GM06990 (cell line): ENCODE measurements at regions not wholly inside any gene's neighbourhood (a gene's known extent, or its start where the extent isn't known, plus 50 kb on each side); places are given as distances from the start of the nearest gene placed in this dataset.

ENCODE experiments used
- DNase-seq: peaks from one replicate; pipeline ENCODE4 v3.0.0-alpha.2; 2011; ENCODE audit not compliant: insufficient read length; ENCODE audit errors: extremely low read depth
- H3K27me3 ChIP-seq: replicated peaks from 2 replicates; pipeline ENCODE4 v1.6.0; 2011; ENCODE audit warnings: low read length; ENCODE audit not compliant: control insufficient read depth, insufficient read depth
- H3K36me3 ChIP-seq: 2 replicates; pipeline ENCODE4 v1.5.1; 2011; ENCODE audit warnings: low read length; ENCODE audit not compliant: control insufficient read depth, insufficient read depth
- H3K4me3 ChIP-seq: replicated peaks from 2 replicates; pipeline ENCODE4 v1.5.1; 2011; ENCODE audit warnings: low read depth, mild to moderate bottlenecking, control low read depth, low read length
- TF ChIP-seq, protein P1 (sequence below): IDR thresholded peaks from 2 replicates; pipeline ENCODE4 v1.5.1; 2011; ENCODE audit warnings: low read length, control low read depth, mild to moderate bottlenecking, inconsistent platforms; ENCODE audit not compliant: insufficient read depth, poor library complexity, severe bottlenecking

DNA sequence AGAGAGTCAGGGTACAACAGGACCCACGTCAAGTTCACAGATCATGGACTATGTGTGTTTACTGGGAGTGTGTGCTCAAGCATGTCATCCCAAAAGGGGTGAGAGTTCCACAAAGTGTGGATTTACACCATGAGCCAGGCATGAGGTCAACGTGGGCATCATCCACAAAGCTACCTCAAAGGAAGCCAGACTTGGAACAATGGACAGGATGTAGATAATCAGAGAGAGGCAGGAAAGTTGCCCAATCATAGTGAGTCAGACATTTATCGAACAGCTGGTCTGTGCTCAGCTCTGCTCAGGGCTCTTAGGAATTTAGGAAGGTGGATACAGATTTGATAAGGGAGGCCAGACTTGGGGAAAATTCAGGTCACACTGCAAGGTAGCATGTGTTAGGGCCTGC, 317.2 kb upstream of the CDYL start:
- H3K27me3 ChIP-seq, result peaks cover 2% of the 10 kb centered on the region
- DNase-seq, result no peak
- no peak overlapping the region for H3K4me3 ChIP-seq
- TF ChIP-seq, protein P1, sequence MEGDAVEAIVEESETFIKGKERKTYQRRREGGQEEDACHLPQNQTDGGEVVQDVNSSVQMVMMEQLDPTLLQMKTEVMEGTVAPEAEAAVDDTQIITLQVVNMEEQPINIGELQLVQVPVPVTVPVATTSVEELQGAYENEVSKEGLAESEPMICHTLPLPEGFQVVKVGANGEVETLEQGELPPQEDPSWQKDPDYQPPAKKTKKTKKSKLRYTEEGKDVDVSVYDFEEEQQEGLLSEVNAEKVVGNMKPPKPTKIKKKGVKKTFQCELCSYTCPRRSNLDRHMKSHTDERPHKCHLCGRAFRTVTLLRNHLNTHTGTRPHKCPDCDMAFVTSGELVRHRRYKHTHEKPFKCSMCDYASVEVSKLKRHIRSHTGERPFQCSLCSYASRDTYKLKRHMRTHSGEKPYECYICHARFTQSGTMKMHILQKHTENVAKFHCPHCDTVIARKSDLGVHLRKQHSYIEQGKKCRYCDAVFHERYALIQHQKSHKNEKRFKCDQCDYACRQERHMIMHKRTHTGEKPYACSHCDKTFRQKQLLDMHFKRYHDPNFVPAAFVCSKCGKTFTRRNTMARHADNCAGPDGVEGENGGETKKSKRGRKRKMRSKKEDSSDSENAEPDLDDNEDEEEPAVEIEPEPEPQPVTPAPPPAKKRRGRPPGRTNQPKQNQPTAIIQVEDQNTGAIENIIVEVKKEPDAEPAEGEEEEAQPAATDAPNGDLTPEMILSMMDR, result no peak
- H3K36me3 ChIP-seq, result no peaks in the 10 kb centered on the region

DNA sequence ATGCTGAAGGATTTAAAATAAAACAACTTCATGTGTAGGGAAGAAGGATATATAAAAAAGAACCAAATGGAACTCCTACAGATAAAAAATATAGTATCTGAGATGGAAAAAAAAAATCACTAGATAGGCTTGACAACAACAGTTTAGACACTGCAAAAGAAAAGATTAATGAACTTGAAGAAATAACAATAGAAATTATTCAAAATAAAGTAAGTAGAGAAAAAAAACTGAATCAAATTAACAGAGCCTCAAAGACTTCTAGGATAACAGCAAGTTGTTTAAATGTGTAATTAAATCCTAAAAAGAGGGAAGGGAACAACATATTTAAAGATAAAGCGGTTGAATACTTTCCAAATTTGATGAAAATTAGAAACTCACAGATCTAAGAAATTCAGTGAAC, 316.3 kb upstream of the ECI2 start:
- DNase-seq, result no peak
- Histone ChIP-seq H3K27me3 (no peaks in the 10 kb centered on the region), H3K36me3 (no peaks in the 10 kb centered on the region), H3K4me3 (no peak overlapping the region)
- TF ChIP-seq, protein P1, result no peak

DNA sequence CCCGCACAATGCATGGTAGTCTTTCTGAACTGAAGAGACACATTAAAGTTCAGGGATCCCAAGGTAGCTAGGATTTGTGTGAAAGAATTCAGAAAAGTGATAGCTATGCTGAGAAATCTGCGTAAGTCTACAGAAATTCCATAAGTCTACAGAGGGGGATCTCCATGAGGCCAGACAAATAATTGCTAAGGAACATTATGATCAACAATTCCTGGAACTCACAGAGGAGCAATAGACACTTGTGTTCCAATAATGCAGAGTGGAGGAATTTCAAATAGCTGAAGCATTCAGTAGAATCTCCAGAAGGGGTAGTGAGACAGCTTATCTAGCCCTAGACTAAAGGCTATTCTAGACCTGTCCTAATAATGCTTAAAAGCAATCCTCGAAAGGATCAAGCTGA, 315.7 kb upstream of the ECI2 start:
- H3K27me3 ChIP-seq, result no peaks in the 10 kb centered on the region
- DNase-seq, result no peak
- H3K36me3 ChIP-seq, result no peaks in the 10 kb centered on the region
- TF ChIP-seq, protein P1, result no peak
- H3K4me3 ChIP-seq, result no peak overlapping the region

DNA sequence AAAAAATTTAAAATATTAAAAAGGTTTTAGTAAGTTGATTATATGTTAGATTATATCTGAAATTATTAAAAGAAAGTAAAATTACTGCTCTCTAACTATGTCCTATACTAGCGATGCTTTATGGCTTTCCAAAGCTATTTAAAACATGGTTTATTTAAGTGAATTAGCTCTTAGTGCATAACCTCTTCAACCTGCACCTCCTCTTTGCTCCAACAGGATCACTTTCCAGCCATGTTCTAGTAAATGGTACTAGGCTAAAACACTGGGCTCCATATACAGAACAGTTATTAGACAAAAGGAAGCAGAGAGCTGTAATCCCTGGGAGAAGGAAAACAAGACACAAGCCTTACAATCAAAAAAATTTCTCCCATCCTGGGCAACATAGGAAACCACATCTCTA, 314.9 kb upstream of the ECI2 start:
- DNase-seq, result no peak
- no peaks in the 10 kb centered on the region for H3K36me3 ChIP-seq
- H3K4me3 ChIP-seq, result no peak overlapping the region
- H3K27me3 ChIP-seq, result no peaks in the 10 kb centered on the region
- TF ChIP-seq, protein P1, result no peak

DNA sequence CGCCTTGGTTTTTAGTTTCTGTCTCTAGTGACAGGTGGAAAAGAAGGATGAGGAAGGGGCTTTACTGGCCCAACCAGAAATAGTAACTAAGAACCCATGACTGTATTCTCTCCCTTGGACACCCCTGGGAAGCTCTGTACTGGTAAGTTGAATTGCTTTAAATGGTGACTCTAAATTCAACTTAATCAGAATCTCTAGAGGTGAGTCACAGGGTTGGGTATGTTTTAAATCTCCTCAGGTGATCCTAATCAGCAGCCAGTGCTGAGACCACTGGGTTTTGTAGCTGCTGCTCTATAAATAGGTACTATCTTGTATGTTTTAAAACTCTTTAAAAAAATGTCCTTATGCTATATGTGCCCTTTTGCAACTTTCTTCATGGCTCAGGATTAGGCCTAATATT, 314.0 kb upstream of the ECI2 start:
- DNase-seq, result no peak
- no peak overlapping the region for H3K4me3 ChIP-seq
- TF ChIP-seq, protein P1, result no peak

DNA sequence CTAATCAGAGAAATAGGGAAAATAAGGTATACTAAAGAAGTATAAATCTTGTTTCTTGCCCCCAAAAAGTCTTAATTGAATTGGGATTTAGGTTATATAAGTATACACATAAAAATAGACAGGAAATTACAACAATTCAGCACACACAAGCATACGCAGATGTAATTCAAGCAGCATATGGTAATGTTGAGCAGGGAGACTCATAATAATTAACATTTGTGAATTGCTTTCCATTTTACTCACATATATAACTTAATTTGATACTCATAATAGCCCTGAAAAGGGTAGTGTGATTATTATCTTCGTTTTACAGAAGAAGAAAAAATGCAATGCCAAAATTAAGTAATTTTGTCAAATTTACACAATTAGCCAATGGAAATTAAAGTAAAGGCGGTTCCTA, 313.5 kb upstream of the ECI2 start:
- Histone ChIP-seq H3K36me3 (no peaks in the 10 kb centered on the region), H3K4me3 (no peak overlapping the region), H3K27me3 (no peaks in the 10 kb centered on the region)
- TF ChIP-seq, protein P1, result no peak
- no peak for DNase-seq

More for the DNA sequence above, 314.0 kb upstream of the ECI2 start:
- no peaks in the 10 kb centered on the region for H3K36me3 ChIP-seq
- no peaks in the 10 kb centered on the region for H3K27me3 ChIP-seq
